NOMO-1 (cell line): ENCODE measurements at regions not wholly inside any gene's neighbourhood (a gene's known extent, or its start where the extent isn't known, plus 50 kb on each side); places are given as distances from the start of the nearest gene placed in this dataset.

ENCODE experiments used
- DNase-seq, 2 experiments: peaks; one replicate each; lab custom pipeline; 2025; ENCODE audit not compliant: unreplicated experiment in 2 of 2; lab: John Stamatoyannopoulos, UW

GRCh38 chr5:164610374-164610773 lies 1105.0 kb downstream of the MAT2B start:
- DNase-seq, result no peak

- no peak for DNase-seq
These were observed 1109.3 kb downstream of the MAT2B start for GRCh38 chr5:164614707-164615106.

GRCh38 chr5:164617290-164617689 lies 1111.9 kb downstream of the MAT2B start:
- DNase-seq, result no peak

- peak in 1 of 2 experiments; percentile 76 for DNase-seq
These were observed 1121.6 kb downstream of the MAT2B start for GRCh38 chr5:164627021-164627420.

- no peak for DNase-seq
These were observed 1131.0 kb downstream of the MAT2B start for GRCh38 chr5:164636456-164636855.

GRCh38 chr5:164637931-164638521 lies 1132.6 kb downstream of the MAT2B start:
- DNase-seq, result no peak

- DNase-seq, result no peak
These were observed 1143.8 kb downstream of the MAT2B start for GRCh38 chr5:164649266-164649665.

GRCh38 chr5:164650427-164650826 lies 1145.0 kb downstream of the MAT2B start:
- DNase-seq, result no peak

- no peak for DNase-seq
These were observed 1146.3 kb downstream of the MAT2B start for GRCh38 chr5:164651546-164652275.

- peak; percentile 39 to 48 for DNase-seq
These were observed 1146.8 kb downstream of the MAT2B start for GRCh38 chr5:164652276-164652660.

GRCh38 chr5:164663198-164663989 lies 1158.0 kb downstream of the MAT2B start:
- no peak for DNase-seq

GRCh38 chr5:164671640-164672039 lies 1166.2 kb downstream of the MAT2B start:
- peak; percentile 39 to 61 for DNase-seq

GRCh38 chr5:164672205-164672604 lies 1166.8 kb downstream of the MAT2B start:
- no peak for DNase-seq

- peak in 1 of 2 experiments; percentile 36 for DNase-seq
These were observed 1167.7 kb downstream of the MAT2B start for GRCh38 chr5:164672931-164673694.

GRCh38 chr5:164679461-164679860 lies 1174.0 kb downstream of the MAT2B start:
- DNase-seq, result no peak

GRCh38 chr5:164680216-164680615 lies 1174.8 kb downstream of the MAT2B start:
- no peak for DNase-seq

GRCh38 chr5:164680812-164681520 lies 1175.5 kb downstream of the MAT2B start:
- no peak for DNase-seq

GRCh38 chr5:164687391-164687790 lies 1182.0 kb downstream of the MAT2B start:
- DNase-seq, result no peak

- DNase-seq, result no peak
These were observed 1183.0 kb downstream of the MAT2B start for GRCh38 chr5:164688437-164688836.

GRCh38 chr5:164708831-164709230 lies 1203.4 kb downstream of the MAT2B start:
- no peak for DNase-seq
